ENCODE measurements at regions not wholly inside any gene's neighbourhood (a gene's known extent, or its start where the extent isn't known, plus 50 kb on each side); places are given as distances from the start of the nearest gene placed in this dataset.

GRCh38 chr5:2836133-2836532, 84.7 kb upstream of the IRX2 start:
- no peaks in the 10 kb centered on the region for H3K36me3 Mint-ChIP-seq (ENCODE audit: unreplicated experiment)
- no peaks in the 10 kb centered on the region for H3K4me1 Mint-ChIP-seq (ENCODE audit: unreplicated experiment)
- no peak for TF ChIP-seq CTCF (IDR thresholded peaks at IDR 0.05)
- H3K4me3 Mint-ChIP-seq (ENCODE audit: unreplicated experiment), result no peak overlapping the region
- peaks cover 2% of the 10 kb centered on the region for H3K27me3 Mint-ChIP-seq (ENCODE audit: unreplicated experiment)
- H3K27ac Mint-ChIP-seq (ENCODE audit: unreplicated experiment), result no peak overlapping the region
- DNase-seq (ENCODE audit: extremely low spot score, unreplicated experiment), result no peak
- H3K9me3 Mint-ChIP-seq (ENCODE audit: unreplicated experiment), result peaks cover 18% of the 10 kb centered on the region

GRCh38 chr5:2833556-2833955, 82.1 kb upstream of the IRX2 start:
- DNase-seq (ENCODE audit: extremely low spot score, unreplicated experiment), result no peak
- Mint-ChIP-seq H3K9me3 (ENCODE audit: unreplicated experiment) (peaks cover 13% of the 10 kb centered on the region), H3K4me3 (ENCODE audit: unreplicated experiment) (no peak overlapping the region), H3K4me1 (ENCODE audit: unreplicated experiment) (no peaks in the 10 kb centered on the region), H3K36me3 (ENCODE audit: unreplicated experiment) (no peaks in the 10 kb centered on the region), H3K27ac (ENCODE audit: unreplicated experiment) (no peak overlapping the region), H3K27me3 (ENCODE audit: unreplicated experiment) (peaks cover 2% of the 10 kb centered on the region)
- TF ChIP-seq CTCF (IDR thresholded peaks at IDR 0.05), result no peak

- no peaks in the 10 kb centered on the region for H3K36me3 Mint-ChIP-seq (ENCODE audit: unreplicated experiment)
- no peaks in the 10 kb centered on the region for H3K4me1 Mint-ChIP-seq (ENCODE audit: unreplicated experiment)
- peaks cover 13% of the 10 kb centered on the region for H3K9me3 Mint-ChIP-seq (ENCODE audit: unreplicated experiment)
- H3K27ac Mint-ChIP-seq (ENCODE audit: unreplicated experiment), result no peak overlapping the region
- H3K4me3 Mint-ChIP-seq (ENCODE audit: unreplicated experiment), result no peak overlapping the region
- no peak for TF ChIP-seq CTCF (IDR thresholded peaks at IDR 0.05)
- DNase-seq (ENCODE audit: extremely low spot score, unreplicated experiment), result no peak
- H3K27me3 Mint-ChIP-seq (ENCODE audit: unreplicated experiment), result peaks cover 2% of the 10 kb centered on the region
Measured at GRCh38 chr5:2832394-2832793, 80.9 kb upstream of the IRX2 start.

GRCh38 chr5:2829239-2829638, 77.8 kb upstream of the IRX2 start:
- no peaks in the 10 kb centered on the region for H3K4me1 Mint-ChIP-seq (ENCODE audit: unreplicated experiment)

GRCh38 chr5:2818936-2819335, 67.5 kb upstream of the IRX2 start:
- TF ChIP-seq CTCF (IDR thresholded peaks at IDR 0.05), result no peak
- Mint-ChIP-seq H3K27me3 (ENCODE audit: unreplicated experiment) (no peaks in the 10 kb centered on the region), H3K4me1 (ENCODE audit: unreplicated experiment) (no peaks in the 10 kb centered on the region), H3K9me3 (ENCODE audit: unreplicated experiment) (peaks cover 35% of the 10 kb centered on the region), H3K4me3 (ENCODE audit: unreplicated experiment) (no peak overlapping the region), H3K36me3 (ENCODE audit: unreplicated experiment) (no peaks in the 10 kb centered on the region), H3K27ac (ENCODE audit: unreplicated experiment) (no peak overlapping the region)
- no peak for DNase-seq (ENCODE audit: extremely low spot score, unreplicated experiment)

More at GRCh38 chr5:2829239-2829638, 77.8 kb upstream of the IRX2 start:
- H3K27me3 Mint-ChIP-seq (ENCODE audit: unreplicated experiment), result peaks cover 2% of the 10 kb centered on the region
- TF ChIP-seq CTCF (IDR thresholded peaks at IDR 0.05), result no peak
- H3K9me3 Mint-ChIP-seq (ENCODE audit: unreplicated experiment), result peaks cover 14% of the 10 kb centered on the region
- no peak for DNase-seq (ENCODE audit: extremely low spot score, unreplicated experiment)
- H3K4me3 Mint-ChIP-seq (ENCODE audit: unreplicated experiment), result no peak overlapping the region
- H3K27ac Mint-ChIP-seq (ENCODE audit: unreplicated experiment), result no peak overlapping the region
- H3K36me3 Mint-ChIP-seq (ENCODE audit: unreplicated experiment), result no peaks in the 10 kb centered on the region
